Upper lobe of left lung (tissue), 6 donors: ENCODE measurements at regions not wholly inside any gene's neighbourhood (a gene's known extent, or its start where the extent isn't known, plus 50 kb on each side); places are given as distances from the start of the nearest gene placed in this dataset.

ENCODE experiments used
- ATAC-seq, 2 donors: fragments of 200-7000 bp; cut with Tn5 transposase; one replicate each; pipeline ENCODE4 v1.9.1; 2022; ENCODE audit warnings: mild to moderate bottlenecking in 2 of 2, moderate library complexity in 2 of 2; ENCODE audit not compliant: low FRiP score in 2 of 2
- DNase-seq, 2 donors: peaks; one replicate each; pipeline ENCODE4 v3.0.0-alpha.2; 2019 to 2020
- H3K27ac ChIP-seq, 4 donors: fragments of 200-600 bp; sonication (generic); one replicate each; pipeline ENCODE4 v1.5.1; 2016 to 2019
- H3K27me3 ChIP-seq, 4 donors: fragments of 200-600 bp; sonication (generic); one replicate each; pipeline ENCODE4 v1.5.1; 2017 to 2019
- H3K36me3 ChIP-seq, 4 donors: fragments of 200-600 bp; sonication (generic); one replicate each; pipeline ENCODE4 v1.5.1; 2016 to 2019
- H3K4me1 ChIP-seq, 4 donors: fragments of 200-600 bp; sonication (generic); one replicate each; pipeline ENCODE4 v1.5.1; 2018 to 2019
- H3K4me3 ChIP-seq, 4 donors: fragments of 200-600 bp; sonication (generic); one replicate each; pipeline ENCODE4 v1.5.1; 2017 to 2019; ENCODE audit warnings: mild to moderate bottlenecking in 2 of 4, moderate library complexity in 1 of 4
- H3K9me3 ChIP-seq, 4 donors: fragments of 200-600 bp; sonication (generic); one replicate each; pipeline ENCODE4 v1.5.1; 2018 to 2019
- CTCF ChIP-seq, 6 experiments: fragments of 450-650 bp in 4 of 6; fragments of 200-600 bp in 2 of 6; sonication (generic) in 2 of 6; IDR thresholded peaks; one replicate each; pipeline ENCODE4 v1.5.1; 2016 to 2019; ENCODE audit warnings: antibody characterized with exemption in 6 of 6
- EP300 ChIP-seq, 4 donors: sonication (generic); formaldehyde crosslinking; IDR thresholded peaks; one replicate each; pipeline ENCODE4 v1.5.1; 2017; ENCODE audit warnings: antibody characterized with exemption in 4 of 4, control low read depth in 2 of 4
- POLR2A ChIP-seq, 4 donors: fragments of 450-650 bp; IDR thresholded peaks; one replicate each; pipeline ENCODE4 v1.5.1; 2016 to 2017; ENCODE audit warnings: antibody characterized with exemption in 4 of 4, mild to moderate bottlenecking in 2 of 4
- POLR2AphosphoS5 ChIP-seq, 2 donors: sonication (generic); formaldehyde crosslinking; IDR thresholded peaks; one replicate each; pipeline ENCODE4 v1.5.1; 2017; ENCODE audit warnings: antibody characterized with exemption in 2 of 2
- WGBS, 2 donors: methylation state at CpG; one replicate each; pipeline ENCODE4 v1.1.5; 2017 to 2018; 5-methylcytosine and 5-hydroxymethylcytosine counted together
- donor health status: DM: no; HTN: no; CAD: no; lungs with moderate emphysema.
- donor health status: DM: no; HTN: yes; CAD: no; lungs with severe emphysema.

- Histone ChIP-seq H3K4me3 (no peak overlapping the region), H3K36me3 (no peaks in the 10 kb centered on the region), H3K4me1 (no peaks in the 10 kb centered on the region), H3K27me3 (no peaks in the 10 kb centered on the region), H3K9me3 (no peaks in the 10 kb centered on the region), H3K27ac (no peak overlapping the region)
- WGBS, 2 donors: 65 to 73% methylated on average over 5 of the region's 5 CpGs
- no peak for TF ChIP-seq POLR2A (IDR thresholded peaks at IDR 0.05)
- TF ChIP-seq POLR2AphosphoS5 (IDR thresholded peaks at IDR 0.05): no peak
- TF ChIP-seq CTCF (IDR thresholded peaks at IDR 0.05): no peak
- TF ChIP-seq EP300 (IDR thresholded peaks at IDR 0.05): no peak
- DNase-seq: no peak
- no peak for ATAC-seq
Observed at GRCh38 chr9:29775491-29775890, 2202.2 kb upstream of the C9orf72 start.

GRCh38 chr9:29778281-29778849 lies 2205.1 kb upstream of the C9orf72 start:
- TF ChIP-seq EP300 (IDR thresholded peaks at IDR 0.05): no peak
- TF ChIP-seq CTCF (IDR thresholded peaks at IDR 0.05): no peak
- no peak for TF ChIP-seq POLR2A (IDR thresholded peaks at IDR 0.05)
- no peak for TF ChIP-seq POLR2AphosphoS5 (IDR thresholded peaks at IDR 0.05)
- H3K4me3 ChIP-seq: no peak overlapping the region
- H3K27me3 ChIP-seq: no peaks in the 10 kb centered on the region
- 76 to 78% methylated on average over 7 of the region's 7 CpGs for WGBS, 2 donors
- ATAC-seq (no peak), DNase-seq (no peak)
- no peaks in the 10 kb centered on the region for H3K36me3 ChIP-seq
- H3K4me1 ChIP-seq: no peaks in the 10 kb centered on the region
- H3K27ac ChIP-seq: no peak overlapping the region
- no peaks in the 10 kb centered on the region for H3K9me3 ChIP-seq

GRCh38 chr9:29793970-29794369 lies 2220.7 kb upstream of the C9orf72 start:
- H3K4me1 ChIP-seq: no peaks in the 10 kb centered on the region
- DNase-seq: no peak
- H3K27ac ChIP-seq: no peak overlapping the region
- no peaks in the 10 kb centered on the region for H3K27me3 ChIP-seq
- no peak overlapping the region for H3K4me3 ChIP-seq
- no peaks in the 10 kb centered on the region for H3K36me3 ChIP-seq
- no peak for ATAC-seq
- no peaks in the 10 kb centered on the region for H3K9me3 ChIP-seq
- 59 to 64% methylated on average over 1 of the region's 1 CpG for WGBS, 2 donors
- no peak for TF ChIP-seq POLR2A (IDR thresholded peaks at IDR 0.05)
- no peak for TF ChIP-seq CTCF (IDR thresholded peaks at IDR 0.05)
- TF ChIP-seq POLR2AphosphoS5 (IDR thresholded peaks at IDR 0.05): no peak
- TF ChIP-seq EP300 (IDR thresholded peaks at IDR 0.05): no peak

GRCh38 chr9:29796291-29796952 lies 2223.1 kb upstream of the C9orf72 start:
- no peak overlapping the region for H3K27ac ChIP-seq
- H3K4me3 ChIP-seq: no peak overlapping the region
- H3K9me3 ChIP-seq: no peaks in the 10 kb centered on the region
- DNase-seq (no peak), ATAC-seq (no peak)
- WGBS, 2 donors: 68 to 79% methylated on average over 2 of the region's 2 CpGs
- no peaks in the 10 kb centered on the region for H3K36me3 ChIP-seq
- H3K27me3 ChIP-seq: no peaks in the 10 kb centered on the region
- TF ChIP-seq POLR2A (IDR thresholded peaks at IDR 0.05): no peak
- TF ChIP-seq EP300 (IDR thresholded peaks at IDR 0.05): no peak
- TF ChIP-seq POLR2AphosphoS5 (IDR thresholded peaks at IDR 0.05): no peak
- H3K4me1 ChIP-seq: no peaks in the 10 kb centered on the region

- H3K4me3 ChIP-seq: no peak overlapping the region
- H3K27ac ChIP-seq: no peak overlapping the region
- no peak for TF ChIP-seq POLR2A (IDR thresholded peaks at IDR 0.05)
- no peak for TF ChIP-seq POLR2AphosphoS5 (IDR thresholded peaks at IDR 0.05)
- no peak for TF ChIP-seq CTCF (IDR thresholded peaks at IDR 0.05)
- TF ChIP-seq EP300 (IDR thresholded peaks at IDR 0.05): no peak
- H3K9me3 ChIP-seq: no peaks in the 10 kb centered on the region
- no peaks in the 10 kb centered on the region for H3K36me3 ChIP-seq
- DNase-seq: no peak
- 90 to 95% methylated on average over 1 of the region's 1 CpG for WGBS, 2 donors
- H3K27me3 ChIP-seq: no peaks in the 10 kb centered on the region
- H3K4me1 ChIP-seq: no peaks in the 10 kb centered on the region
- ATAC-seq: no peak
Observed at GRCh38 chr9:29798599-29798998, 2225.3 kb upstream of the C9orf72 start.
